ENCODE measurements at regions not wholly inside any gene's neighbourhood (a gene's known extent, or its start where the extent isn't known, plus 50 kb on each side); places are given as distances from the start of the nearest gene placed in this dataset.
A peak's percentile ranks its signal among the peaks of the same experiment; 100 is the strongest.

GRCh38 chr5:99122976-99123375 is 194.2 kb upstream of the CHD1 start:
- no peak for TF ChIP-seq CTCF (IDR thresholded peaks at IDR 0.05; ENCODE audit: low read depth, low read length)
- no peak for DNase-seq (ENCODE audit: extremely low read depth, low read depth)

GRCh38 chr5:99119326-99119725 is 190.5 kb upstream of the CHD1 start:
- DNase-seq (ENCODE audit: extremely low read depth, low read depth): no peak
- no peak for TF ChIP-seq CTCF (IDR thresholded peaks at IDR 0.05; ENCODE audit: low read depth, low read length)

GRCh38 chr5:99116526-99116925 is 187.7 kb upstream of the CHD1 start:
- DNase-seq (ENCODE audit: extremely low read depth, low read depth): no peak
- TF ChIP-seq CTCF (IDR thresholded peaks at IDR 0.05; ENCODE audit: low read depth, low read length): no peak

GRCh38 chr5:99109894-99110293 is 181.1 kb upstream of the CHD1 start:
- no peak for DNase-seq (ENCODE audit: extremely low read depth, low read depth)
- TF ChIP-seq CTCF (IDR thresholded peaks at IDR 0.05; ENCODE audit: low read depth, low read length): no peak

GRCh38 chr5:99105216-99105615 is 176.4 kb upstream of the CHD1 start:
- DNase-seq (ENCODE audit: extremely low read depth, low read depth): no peak
- no peak for TF ChIP-seq CTCF (IDR thresholded peaks at IDR 0.05; ENCODE audit: low read depth, low read length)

GRCh38 chr5:99104538-99105132 is 175.8 kb upstream of the CHD1 start:
- TF ChIP-seq CTCF (IDR thresholded peaks at IDR 0.05; ENCODE audit: low read depth, low read length): peak; percentile 53

GRCh38 chr5:99102073-99102697 is 173.4 kb upstream of the CHD1 start:
- DNase-seq (ENCODE audit: extremely low read depth, low read depth): no peak
- no peak for TF ChIP-seq CTCF (IDR thresholded peaks at IDR 0.05; ENCODE audit: low read depth, low read length)

More at GRCh38 chr5:99104538-99105132, 175.8 kb upstream of the CHD1 start:
- DNase-seq (ENCODE audit: extremely low read depth, low read depth): peak; percentile 4

Measured in AG09319 (cell line).